ENCODE measurements at regions not wholly inside any gene's neighbourhood (a gene's known extent, or its start where the extent isn't known, plus 50 kb on each side); places are given as distances from the start of the nearest gene placed in this dataset.
"Not testable (repeated sequence)": the region's sequence is repeated elsewhere in the genome, so short reads cannot be mapped to it uniquely, and the experiment has no call there.

DNA sequence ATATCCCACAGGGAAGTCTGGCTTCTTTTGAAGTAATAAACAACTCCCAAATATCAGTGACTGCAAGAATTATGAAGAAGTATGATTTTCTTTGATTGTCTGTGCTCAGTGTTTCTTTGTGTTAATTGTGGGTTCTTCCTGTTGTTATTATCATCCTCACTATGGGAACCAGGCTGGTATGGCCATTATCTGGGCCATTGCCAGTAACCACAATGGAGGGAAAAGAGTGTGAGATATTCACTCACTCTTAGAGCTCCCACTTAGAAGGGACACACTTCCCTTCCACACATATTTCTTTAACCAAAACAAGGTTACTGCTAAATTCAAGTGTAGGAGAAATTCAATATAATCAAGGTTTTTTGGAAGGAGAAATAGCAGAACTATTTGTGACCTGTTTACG, 503.7 kb downstream of the SLC6A15 start:
- no peak for DNase-seq
- intact Hi-C loops (cut with micrococcal nuclease) = no loop called here
- peaks cover 9 to 22% of the 10 kb centered on the region in 2 donors for H3K9me3 Mint-ChIP-seq
- TF ChIP-seq, protein P1, sequence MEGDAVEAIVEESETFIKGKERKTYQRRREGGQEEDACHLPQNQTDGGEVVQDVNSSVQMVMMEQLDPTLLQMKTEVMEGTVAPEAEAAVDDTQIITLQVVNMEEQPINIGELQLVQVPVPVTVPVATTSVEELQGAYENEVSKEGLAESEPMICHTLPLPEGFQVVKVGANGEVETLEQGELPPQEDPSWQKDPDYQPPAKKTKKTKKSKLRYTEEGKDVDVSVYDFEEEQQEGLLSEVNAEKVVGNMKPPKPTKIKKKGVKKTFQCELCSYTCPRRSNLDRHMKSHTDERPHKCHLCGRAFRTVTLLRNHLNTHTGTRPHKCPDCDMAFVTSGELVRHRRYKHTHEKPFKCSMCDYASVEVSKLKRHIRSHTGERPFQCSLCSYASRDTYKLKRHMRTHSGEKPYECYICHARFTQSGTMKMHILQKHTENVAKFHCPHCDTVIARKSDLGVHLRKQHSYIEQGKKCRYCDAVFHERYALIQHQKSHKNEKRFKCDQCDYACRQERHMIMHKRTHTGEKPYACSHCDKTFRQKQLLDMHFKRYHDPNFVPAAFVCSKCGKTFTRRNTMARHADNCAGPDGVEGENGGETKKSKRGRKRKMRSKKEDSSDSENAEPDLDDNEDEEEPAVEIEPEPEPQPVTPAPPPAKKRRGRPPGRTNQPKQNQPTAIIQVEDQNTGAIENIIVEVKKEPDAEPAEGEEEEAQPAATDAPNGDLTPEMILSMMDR (IDR thresholded peaks at IDR 0.05) = no peak
- WGBS (ENCODE audit: insufficient coverage) = no CpG with 5 or more reads among the region's 1 CpG
- no peaks in the 10 kb centered on the region for H3K27me3 Mint-ChIP-seq (ENCODE audit: low read depth in 2 of 2)
- Histone ChIP-seq H3K4me1 (ENCODE audit: control insufficient read depth, insufficient read depth, low read length) (no peaks in the 10 kb centered on the region), H3K9me3 (ENCODE audit: control insufficient read depth, insufficient read depth, low read length) (no peaks in the 10 kb centered on the region), H3K27me3 (ENCODE audit: control insufficient read depth, insufficient read depth, low read length) (no peaks in the 10 kb centered on the region), H3K4me3 (ENCODE audit: low read length) (no peak overlapping the region), H3K27ac (ENCODE audit: low read length) (no peak overlapping the region), H3K36me3 (ENCODE audit: control insufficient read depth, insufficient read depth, low read length) (no peaks in the 10 kb centered on the region)
- H3K4me1 Mint-ChIP-seq = no peaks in the 10 kb centered on the region
- no peaks in the 10 kb centered on the region for H3K36me3 Mint-ChIP-seq
- ATAC-seq = no peak
- no peak overlapping the region for H3K27ac Mint-ChIP-seq
- H3K4me3 Mint-ChIP-seq = no peak overlapping the region

DNA sequence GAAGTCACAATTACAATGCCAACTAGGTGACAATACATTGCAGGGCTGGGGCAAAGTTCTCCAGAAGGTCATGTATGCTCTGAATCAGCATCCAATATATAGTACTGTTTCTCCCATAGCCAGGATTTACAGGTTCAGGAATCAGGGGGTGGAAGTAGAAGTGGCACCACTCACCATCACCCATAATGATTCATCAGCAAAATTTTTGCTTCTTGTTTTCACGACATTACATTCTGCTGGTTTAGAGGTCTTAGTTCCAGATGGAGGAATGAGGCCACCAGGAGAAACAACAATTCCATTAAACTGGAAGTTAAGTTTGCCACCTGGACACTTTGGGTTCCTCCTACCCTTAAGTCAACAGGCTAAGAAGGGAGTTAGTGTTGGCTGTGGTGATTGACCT, 505.9 kb downstream of the SLC6A15 start:
- H3K4me3 ChIP-seq (ENCODE audit: low read length); intact Hi-C loops (cut with micrococcal nuclease); H3K36me3 Mint-ChIP-seq; ATAC-seq; H3K27ac ChIP-seq (ENCODE audit: low read length); H3K4me3 Mint-ChIP-seq; DNase-seq; H3K4me1 ChIP-seq (ENCODE audit: control insufficient read depth, insufficient read depth, low read length); H3K27ac Mint-ChIP-seq; H3K27me3 ChIP-seq (ENCODE audit: control insufficient read depth, insufficient read depth, low read length); H3K36me3 ChIP-seq (ENCODE audit: control insufficient read depth, insufficient read depth, low read length); H3K4me1 Mint-ChIP-seq; H3K27me3 Mint-ChIP-seq (ENCODE audit: low read depth in 2 of 2); H3K9me3 ChIP-seq (ENCODE audit: control insufficient read depth, insufficient read depth, low read length): not testable (repeated sequence)
- 100% methylated on average over 1 of the region's 1 CpG for WGBS (ENCODE audit: insufficient coverage)
- H3K9me3 Mint-ChIP-seq = peaks cover 9 to 18% of the 10 kb centered on the region in 2 donors

DNA sequence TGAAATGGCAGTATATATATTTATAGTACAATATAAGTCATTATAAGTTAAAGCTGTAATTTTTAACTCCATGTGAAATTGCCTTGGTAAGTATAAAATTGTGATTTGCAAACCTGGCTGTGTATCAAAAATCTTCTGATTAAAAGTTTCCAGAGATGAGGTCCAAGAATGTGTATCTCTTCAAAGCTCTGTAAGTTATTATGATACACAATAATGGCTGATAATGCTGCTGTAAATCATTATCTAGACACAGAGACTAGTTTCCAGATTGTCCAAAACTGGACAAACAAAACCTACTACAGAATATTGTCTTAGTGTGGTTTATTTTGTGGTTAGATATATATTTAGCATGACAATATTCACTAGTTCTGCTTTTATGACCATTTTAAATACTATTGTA, 514.8 kb downstream of the SLC6A15 start:
- Histone ChIP-seq H3K4me3 (ENCODE audit: low read length) (no peak overlapping the region), H3K27me3 (ENCODE audit: control insufficient read depth, insufficient read depth, low read length) (no peaks in the 10 kb centered on the region), H3K9me3 (ENCODE audit: control insufficient read depth, insufficient read depth, low read length) (no peaks in the 10 kb centered on the region), H3K27ac (ENCODE audit: low read length) (no peak overlapping the region), H3K36me3 (ENCODE audit: control insufficient read depth, insufficient read depth, low read length) (no peaks in the 10 kb centered on the region), H3K4me1 (ENCODE audit: control insufficient read depth, insufficient read depth, low read length) (no peaks in the 10 kb centered on the region)
- TF ChIP-seq, protein P1 (IDR thresholded peaks at IDR 0.05) = no peak
- Mint-ChIP-seq H3K27ac (no peak overlapping the region), H3K27me3 (ENCODE audit: low read depth in 2 of 2) (no peaks in the 10 kb centered on the region), H3K4me3 (no peak overlapping the region), H3K9me3 (peaks cover 7 to 12% of the 10 kb centered on the region in 2 donors), H3K36me3 (no peaks in the 10 kb centered on the region), H3K4me1 (no peaks in the 10 kb centered on the region)
- no peak for DNase-seq
- intact Hi-C loops (cut with micrococcal nuclease) = no loop called here
- ATAC-seq = no peak

DNA sequence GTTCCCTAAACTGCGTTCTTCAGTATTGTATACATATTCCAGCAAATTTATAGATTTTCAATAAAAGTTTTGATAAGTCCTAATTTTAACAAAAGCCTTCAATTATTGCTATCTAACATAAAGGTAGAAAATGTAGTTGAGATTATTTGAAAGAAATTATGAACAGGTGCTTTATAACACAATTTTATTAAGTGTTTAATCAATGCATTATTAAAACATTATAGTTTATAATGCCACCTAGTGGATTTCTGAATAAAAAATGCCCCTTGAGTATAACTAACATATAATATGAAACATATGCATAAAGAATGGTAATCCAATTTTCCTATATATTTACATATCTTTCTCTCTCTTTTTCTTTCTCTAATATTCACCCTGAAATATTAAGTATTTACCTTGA, 515.3 kb downstream of the SLC6A15 start:
- H3K4me1 Mint-ChIP-seq = no peaks in the 10 kb centered on the region
- Histone ChIP-seq H3K9me3 (ENCODE audit: control insufficient read depth, insufficient read depth, low read length) (no peaks in the 10 kb centered on the region), H3K4me1 (ENCODE audit: control insufficient read depth, insufficient read depth, low read length) (no peaks in the 10 kb centered on the region), H3K4me3 (ENCODE audit: low read length) (no peak overlapping the region), H3K36me3 (ENCODE audit: control insufficient read depth, insufficient read depth, low read length) (no peaks in the 10 kb centered on the region), H3K27me3 (ENCODE audit: control insufficient read depth, insufficient read depth, low read length) (no peaks in the 10 kb centered on the region), H3K27ac (ENCODE audit: low read length) (no peak overlapping the region)
- WGBS (ENCODE audit: insufficient coverage) = no CpG with 5 or more reads among the region's 1 CpG
- no peak overlapping the region for H3K4me3 Mint-ChIP-seq
- DNase-seq (no peak), ATAC-seq (no peak)
- H3K27ac Mint-ChIP-seq = no peak overlapping the region
- H3K9me3 Mint-ChIP-seq = peaks cover 7 to 12% of the 10 kb centered on the region in 2 donors
- intact Hi-C loops (cut with micrococcal nuclease) = no loop called here
- TF ChIP-seq, protein P1 (IDR thresholded peaks at IDR 0.05) = no peak
- no peaks in the 10 kb centered on the region for H3K27me3 Mint-ChIP-seq (ENCODE audit: low read depth in 2 of 2)
- H3K36me3 Mint-ChIP-seq = no peaks in the 10 kb centered on the region

DNA sequence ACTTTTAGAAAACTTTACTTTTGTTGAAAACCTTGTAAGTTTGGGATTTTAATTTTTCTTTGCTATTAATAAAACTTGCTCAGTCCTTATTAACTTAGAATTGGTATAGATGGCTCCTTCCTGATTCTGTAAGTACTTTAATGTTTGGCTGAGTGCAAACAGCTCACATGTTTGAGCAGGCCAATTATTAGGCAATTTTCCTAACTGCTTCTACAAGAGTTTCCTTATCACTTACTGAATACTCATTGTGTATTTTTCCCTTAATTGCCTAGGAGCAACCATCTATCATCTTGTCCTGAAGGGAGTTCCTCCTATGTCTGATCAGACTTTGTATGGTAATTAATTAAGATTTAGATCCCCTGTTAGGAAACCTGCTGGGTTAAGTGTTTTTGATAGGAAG, 521.4 kb downstream of the SLC6A15 start:
- intact Hi-C loops (cut with micrococcal nuclease); H3K4me3 ChIP-seq (ENCODE audit: low read length); H3K4me1 ChIP-seq (ENCODE audit: control insufficient read depth, insufficient read depth, low read length): not testable (repeated sequence)

More for the DNA sequence above, 521.4 kb downstream of the SLC6A15 start:
- not testable (repeated sequence) for H3K4me1 Mint-ChIP-seq; H3K4me3 Mint-ChIP-seq; H3K27ac ChIP-seq (ENCODE audit: low read length); H3K36me3 Mint-ChIP-seq; H3K27me3 Mint-ChIP-seq (ENCODE audit: low read depth in 2 of 2); H3K27ac Mint-ChIP-seq; H3K9me3 ChIP-seq (ENCODE audit: control insufficient read depth, insufficient read depth, low read length); H3K27me3 ChIP-seq (ENCODE audit: control insufficient read depth, insufficient read depth, low read length); ATAC-seq; DNase-seq; H3K36me3 ChIP-seq (ENCODE audit: control insufficient read depth, insufficient read depth, low read length)
- peaks cover 23 to 25% of the 10 kb centered on the region in 2 donors for H3K9me3 Mint-ChIP-seq

All from natural killer cell (primary cell).